ENCODE measurements at regions not wholly inside any gene's neighbourhood (a gene's known extent, or its start where the extent isn't known, plus 50 kb on each side); places are given as distances from the start of the nearest gene placed in this dataset.

DNA sequence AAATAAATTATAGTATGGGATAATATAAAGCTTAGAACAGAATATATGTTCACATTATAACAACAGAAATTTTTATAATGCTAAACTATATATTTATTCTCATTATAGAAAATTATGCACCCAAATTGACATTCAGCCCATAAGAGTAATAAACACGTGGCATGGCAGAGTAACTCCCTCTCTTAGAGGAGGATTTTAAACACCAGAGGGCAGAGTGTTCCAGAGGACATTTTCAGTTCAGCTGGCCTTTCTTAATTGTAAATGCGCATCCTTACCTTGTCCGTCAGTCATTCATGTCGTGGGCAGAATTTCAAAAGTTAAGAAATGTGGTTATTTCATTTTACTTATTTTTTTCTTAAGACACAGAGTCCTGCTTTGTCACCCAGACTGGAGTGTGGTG lies 147.1 kb downstream of the TANC2 start:
- H3K4me1 Mint-ChIP-seq (ENCODE audit: low read depth), result no peaks in the 10 kb centered on the region
- TF ChIP-seq, protein P1, sequence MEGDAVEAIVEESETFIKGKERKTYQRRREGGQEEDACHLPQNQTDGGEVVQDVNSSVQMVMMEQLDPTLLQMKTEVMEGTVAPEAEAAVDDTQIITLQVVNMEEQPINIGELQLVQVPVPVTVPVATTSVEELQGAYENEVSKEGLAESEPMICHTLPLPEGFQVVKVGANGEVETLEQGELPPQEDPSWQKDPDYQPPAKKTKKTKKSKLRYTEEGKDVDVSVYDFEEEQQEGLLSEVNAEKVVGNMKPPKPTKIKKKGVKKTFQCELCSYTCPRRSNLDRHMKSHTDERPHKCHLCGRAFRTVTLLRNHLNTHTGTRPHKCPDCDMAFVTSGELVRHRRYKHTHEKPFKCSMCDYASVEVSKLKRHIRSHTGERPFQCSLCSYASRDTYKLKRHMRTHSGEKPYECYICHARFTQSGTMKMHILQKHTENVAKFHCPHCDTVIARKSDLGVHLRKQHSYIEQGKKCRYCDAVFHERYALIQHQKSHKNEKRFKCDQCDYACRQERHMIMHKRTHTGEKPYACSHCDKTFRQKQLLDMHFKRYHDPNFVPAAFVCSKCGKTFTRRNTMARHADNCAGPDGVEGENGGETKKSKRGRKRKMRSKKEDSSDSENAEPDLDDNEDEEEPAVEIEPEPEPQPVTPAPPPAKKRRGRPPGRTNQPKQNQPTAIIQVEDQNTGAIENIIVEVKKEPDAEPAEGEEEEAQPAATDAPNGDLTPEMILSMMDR (IDR thresholded peaks at IDR 0.05), result no peak
- no peaks in the 10 kb centered on the region for H3K9me3 Mint-ChIP-seq
- H3K36me3 Mint-ChIP-seq (ENCODE audit: low read depth), result no peaks in the 10 kb centered on the region
- CTCF ChIA-PET, result interaction anchor here (1.2 kb wide), 1 partner anchor 11 kb away, joined by 3 read pairs; no protein-coding TSS in a partner anchor
- POLR2A ChIA-PET, result interaction anchor here (0.8 kb wide), 1 partner anchor 19 kb away, joined by 3 read pairs; no protein-coding TSS in a partner anchor
- intact Hi-C loops (cut with micrococcal nuclease), result no loop called here
- no peaks in the 10 kb centered on the region for H3K27me3 Mint-ChIP-seq
- no peak overlapping the region for H3K4me3 Mint-ChIP-seq
- DNase-seq (no peak), ATAC-seq (no peak)
- H3K27ac Mint-ChIP-seq, result no peak overlapping the region

DNA sequence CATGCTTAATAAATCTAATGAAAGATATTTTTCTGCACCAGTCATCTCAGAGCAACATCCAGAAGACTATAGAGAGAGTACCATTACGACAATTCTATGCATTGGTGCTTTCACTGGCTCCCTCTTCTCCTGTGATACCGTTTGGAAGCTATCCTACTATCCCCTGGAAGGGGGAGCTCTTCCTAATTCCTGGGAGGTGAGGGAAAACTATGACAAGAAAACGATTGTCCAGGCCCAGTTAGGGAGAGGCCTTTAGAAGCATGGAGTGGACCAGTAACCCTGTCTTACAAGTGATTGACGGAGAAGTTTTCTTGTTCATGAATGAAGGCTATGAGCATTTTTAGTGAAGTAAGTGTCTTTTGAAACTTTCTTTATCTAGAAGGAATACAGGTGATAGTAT lies 150.2 kb downstream of the TANC2 start:
- H3K4me1 Mint-ChIP-seq (ENCODE audit: low read depth), result no peaks in the 10 kb centered on the region
- ChIA-PET POLR2A (no interaction called here), CTCF (no interaction called here)
- H3K36me3 Mint-ChIP-seq (ENCODE audit: low read depth), result no peaks in the 10 kb centered on the region
- DNase-seq (no peak), ATAC-seq (no peak)
- TF ChIP-seq, protein P1 (IDR thresholded peaks at IDR 0.05), result no peak
- H3K9me3 Mint-ChIP-seq, result no peaks in the 10 kb centered on the region
- H3K27me3 Mint-ChIP-seq, result no peaks in the 10 kb centered on the region
- no peak overlapping the region for H3K27ac Mint-ChIP-seq
- no peak overlapping the region for H3K4me3 Mint-ChIP-seq
- intact Hi-C loops (cut with micrococcal nuclease), result no loop called here

DNA sequence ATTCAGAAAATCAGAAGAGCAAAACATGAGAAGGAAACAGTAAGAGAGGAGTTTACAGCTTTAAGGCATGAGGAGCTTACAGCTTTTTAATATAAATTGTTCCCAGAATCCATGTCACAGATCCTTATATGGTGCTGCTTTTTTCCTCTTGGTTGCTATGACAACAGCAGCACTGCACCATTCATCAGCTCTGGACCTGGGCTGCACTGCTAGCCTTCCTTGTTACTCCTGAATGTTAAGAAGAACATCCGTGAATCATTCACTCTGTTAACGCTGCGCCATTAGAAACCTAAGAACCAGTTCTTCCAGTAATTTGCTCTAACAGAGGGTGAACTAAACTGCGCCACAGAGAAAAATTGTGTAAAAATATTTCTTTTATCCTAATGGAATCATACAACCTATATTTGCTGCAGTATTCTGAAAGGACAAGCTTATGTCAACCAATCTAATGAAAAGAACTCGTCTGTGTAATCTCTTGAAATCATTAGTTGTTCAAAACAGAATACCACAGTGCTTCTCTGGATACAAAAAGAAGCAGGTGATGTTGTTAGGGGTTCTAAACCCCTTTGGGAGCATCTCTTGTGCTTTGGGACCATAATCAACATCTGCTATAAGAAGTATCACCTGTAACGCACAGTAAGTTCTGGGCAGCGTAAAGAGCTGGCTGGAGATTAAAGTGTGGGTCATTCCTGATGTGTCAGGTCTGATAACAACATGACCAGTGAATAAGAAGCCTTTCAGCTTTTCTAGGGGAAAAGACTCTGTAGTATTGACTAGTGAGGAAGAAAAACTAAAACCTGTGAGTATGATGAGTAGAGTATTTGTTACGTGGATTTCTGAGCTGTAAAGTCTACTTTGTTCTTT lies 151.2 kb downstream of the TANC2 start:
- CTCF ChIA-PET, result interaction anchor here (0.8 to 1.5 kb wide), 2 partner anchors 12 to 14 kb away, joined by 3 to 4 read pairs; no protein-coding TSS in a partner anchor
- POLR2A ChIA-PET, result no interaction called here

DNA sequence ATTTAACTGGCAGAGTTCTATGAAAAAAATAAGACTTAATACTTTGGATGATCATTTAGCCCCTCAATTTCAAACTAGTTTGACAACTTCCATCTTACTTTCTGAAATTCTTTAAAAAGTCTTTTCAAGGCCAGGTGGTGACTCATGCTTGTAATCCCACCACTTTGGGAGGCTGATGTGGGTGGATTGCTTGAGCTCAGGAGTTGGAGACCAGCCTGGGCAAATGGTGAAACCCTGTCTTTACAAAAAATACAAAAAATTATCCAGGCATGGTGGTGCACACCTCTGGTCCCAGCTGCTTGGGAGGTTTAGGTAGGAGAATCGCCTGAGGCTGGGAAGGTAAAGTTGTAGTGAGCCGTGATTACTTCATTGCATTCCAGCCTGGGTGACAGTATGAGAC lies 154.4 kb downstream of the TANC2 start:
- no peaks in the 10 kb centered on the region for H3K4me1 Mint-ChIP-seq (ENCODE audit: low read depth)
- H3K9me3 Mint-ChIP-seq, result no peaks in the 10 kb centered on the region
- POLR2A ChIA-PET, result no interaction called here
- DNase-seq (no peak), ATAC-seq (no peak)
- H3K4me3 Mint-ChIP-seq, result no peak overlapping the region
- no peaks in the 10 kb centered on the region for H3K36me3 Mint-ChIP-seq (ENCODE audit: low read depth)
- intact Hi-C loops (cut with micrococcal nuclease), result no loop called here
- CTCF ChIA-PET, result interaction anchor here (0.9 kb wide), 1 partner anchor 18 kb away, joined by 3 read pairs; no protein-coding TSS in a partner anchor
- no peaks in the 10 kb centered on the region for H3K27me3 Mint-ChIP-seq
- TF ChIP-seq, protein P1 (IDR thresholded peaks at IDR 0.05), result no peak
- no peak overlapping the region for H3K27ac Mint-ChIP-seq

More for the DNA sequence above, 151.2 kb downstream of the TANC2 start:
- DNase-seq, result no peak
- H3K4me3 Mint-ChIP-seq, result no peak overlapping the region
- no peaks in the 10 kb centered on the region for H3K9me3 Mint-ChIP-seq
- H3K27me3 Mint-ChIP-seq, result no peaks in the 10 kb centered on the region
- intact Hi-C loops (cut with micrococcal nuclease), result no loop called here
- H3K4me1 Mint-ChIP-seq (ENCODE audit: low read depth), result no peaks in the 10 kb centered on the region
- H3K27ac Mint-ChIP-seq, result no peak overlapping the region
- H3K36me3 Mint-ChIP-seq (ENCODE audit: low read depth), result no peaks in the 10 kb centered on the region
- ATAC-seq, result no peak
- TF ChIP-seq, protein P1 (IDR thresholded peaks at IDR 0.05), result no peak

DNA sequence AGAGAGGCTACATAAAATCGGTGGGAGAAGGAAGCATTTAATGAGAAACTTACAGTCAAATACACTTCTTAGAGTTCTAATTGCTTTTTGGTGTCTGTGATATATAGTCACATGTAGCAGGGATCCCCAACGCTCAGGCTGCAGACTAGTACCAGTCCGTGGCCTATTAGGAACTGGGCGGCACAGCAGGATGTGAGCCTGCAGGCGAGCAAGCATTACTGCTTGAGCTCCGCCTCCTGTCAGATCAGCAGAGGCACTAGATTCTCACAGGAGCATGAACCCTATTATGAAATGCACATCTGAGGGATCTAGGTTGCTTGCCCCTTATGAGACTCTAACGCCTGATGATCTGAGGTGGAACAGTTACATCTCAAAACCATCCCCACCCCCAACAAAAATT lies 158.5 kb downstream of the TANC2 start:
- ChIA-PET CTCF (interaction anchor here (0.8 to 1.5 kb wide), 2 partner anchors 12 to 282 kb away, joined by 3 read pairs; no protein-coding TSS in a partner anchor), POLR2A (no interaction called here)
- Mint-ChIP-seq H3K4me3 (no peak overlapping the region), H3K27ac (no peak overlapping the region), H3K4me1 (ENCODE audit: low read depth) (no peaks in the 10 kb centered on the region), H3K9me3 (no peaks in the 10 kb centered on the region), H3K27me3 (no peaks in the 10 kb centered on the region), H3K36me3 (ENCODE audit: low read depth) (no peaks in the 10 kb centered on the region)
- TF ChIP-seq, protein P1 (IDR thresholded peaks at IDR 0.05), result no peak
- DNase-seq, result no peak
- ATAC-seq, result no peak
- intact Hi-C loops (cut with micrococcal nuclease), result no loop called here

All from activated CD8-positive, alpha-beta T cell treated with anti-CD3 and anti-CD28 coated beads for 36 hours (primary cell).